ENCODE measurements at regions not wholly inside any gene's neighbourhood (a gene's known extent, or its start where the extent isn't known, plus 50 kb on each side); places are given as distances from the start of the nearest gene placed in this dataset.

DNA sequence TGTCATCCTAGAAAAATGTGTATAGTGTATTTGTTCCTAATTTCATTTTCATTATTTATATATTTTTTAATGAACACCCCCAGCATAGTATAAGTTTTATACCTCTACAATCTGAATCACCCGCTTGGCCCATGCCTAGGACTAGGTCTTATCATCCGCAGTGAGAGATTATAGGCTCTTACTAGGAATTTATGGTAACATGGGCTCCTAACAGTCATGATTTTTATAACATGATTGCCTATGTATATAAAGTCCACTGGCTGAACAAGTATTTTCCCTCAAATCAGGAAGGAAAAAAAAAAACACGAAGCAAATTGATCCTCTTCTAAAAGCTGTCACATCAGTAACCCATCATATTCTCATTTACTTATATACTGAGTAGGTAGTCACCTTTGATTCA, 666.1 kb upstream of the NRXN1 start:
- DNase-seq (ENCODE audit: low spot score) = no peak
- TF ChIP-seq, protein P1, sequence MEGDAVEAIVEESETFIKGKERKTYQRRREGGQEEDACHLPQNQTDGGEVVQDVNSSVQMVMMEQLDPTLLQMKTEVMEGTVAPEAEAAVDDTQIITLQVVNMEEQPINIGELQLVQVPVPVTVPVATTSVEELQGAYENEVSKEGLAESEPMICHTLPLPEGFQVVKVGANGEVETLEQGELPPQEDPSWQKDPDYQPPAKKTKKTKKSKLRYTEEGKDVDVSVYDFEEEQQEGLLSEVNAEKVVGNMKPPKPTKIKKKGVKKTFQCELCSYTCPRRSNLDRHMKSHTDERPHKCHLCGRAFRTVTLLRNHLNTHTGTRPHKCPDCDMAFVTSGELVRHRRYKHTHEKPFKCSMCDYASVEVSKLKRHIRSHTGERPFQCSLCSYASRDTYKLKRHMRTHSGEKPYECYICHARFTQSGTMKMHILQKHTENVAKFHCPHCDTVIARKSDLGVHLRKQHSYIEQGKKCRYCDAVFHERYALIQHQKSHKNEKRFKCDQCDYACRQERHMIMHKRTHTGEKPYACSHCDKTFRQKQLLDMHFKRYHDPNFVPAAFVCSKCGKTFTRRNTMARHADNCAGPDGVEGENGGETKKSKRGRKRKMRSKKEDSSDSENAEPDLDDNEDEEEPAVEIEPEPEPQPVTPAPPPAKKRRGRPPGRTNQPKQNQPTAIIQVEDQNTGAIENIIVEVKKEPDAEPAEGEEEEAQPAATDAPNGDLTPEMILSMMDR (IDR thresholded peaks at IDR 0.05; ENCODE audit: borderline replicate concordance, control extremely low read depth, extremely low read depth, insufficient read depth, missing control alignments) = no peak
- in situ Hi-C loops (cut with MboI; ENCODE audit: low sequenced_read_pairs, unreplicated experiment) = no loop called here

DNA sequence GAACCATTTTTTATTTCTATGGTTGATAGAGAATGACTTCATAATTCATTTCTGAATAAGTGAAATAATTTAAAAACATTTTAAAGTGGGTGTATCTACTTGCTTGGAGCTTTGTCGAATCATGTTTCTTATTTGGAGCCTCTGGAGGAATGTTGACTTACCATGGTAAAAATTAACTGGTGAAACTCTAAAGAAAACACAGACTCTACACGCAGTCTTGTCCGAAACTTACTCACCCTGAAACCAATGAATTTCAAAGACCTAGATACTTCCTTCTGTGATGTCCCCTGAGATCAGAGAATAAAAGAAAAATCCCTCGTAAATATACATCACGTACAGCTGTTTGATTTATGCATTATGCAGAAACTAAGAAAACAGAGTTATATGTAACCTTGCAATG, 665.2 kb upstream of the NRXN1 start:
- in situ Hi-C loops (cut with MboI; ENCODE audit: low sequenced_read_pairs, unreplicated experiment) = no loop called here
- TF ChIP-seq, protein P1 (IDR thresholded peaks at IDR 0.05; ENCODE audit: borderline replicate concordance, control extremely low read depth, extremely low read depth, insufficient read depth, missing control alignments) = no peak
- no peak for DNase-seq (ENCODE audit: low spot score)

GRCh38 chr2:51695531-51695930, 663.6 kb upstream of the NRXN1 start:
- in situ Hi-C loops (cut with MboI; ENCODE audit: low sequenced_read_pairs, unreplicated experiment) = no loop called here
- TF ChIP-seq, protein P1 (IDR thresholded peaks at IDR 0.05; ENCODE audit: borderline replicate concordance, control extremely low read depth, extremely low read depth, insufficient read depth, missing control alignments) = no peak
- DNase-seq (ENCODE audit: low spot score) = no peak

GRCh38 chr2:51693640-51694039, 661.7 kb upstream of the NRXN1 start:
- TF ChIP-seq, protein P1 (IDR thresholded peaks at IDR 0.05; ENCODE audit: borderline replicate concordance, control extremely low read depth, extremely low read depth, insufficient read depth, missing control alignments) = no peak
- in situ Hi-C loops (cut with MboI; ENCODE audit: low sequenced_read_pairs, unreplicated experiment) = no loop called here
- no peak for DNase-seq (ENCODE audit: low spot score)

DNA sequence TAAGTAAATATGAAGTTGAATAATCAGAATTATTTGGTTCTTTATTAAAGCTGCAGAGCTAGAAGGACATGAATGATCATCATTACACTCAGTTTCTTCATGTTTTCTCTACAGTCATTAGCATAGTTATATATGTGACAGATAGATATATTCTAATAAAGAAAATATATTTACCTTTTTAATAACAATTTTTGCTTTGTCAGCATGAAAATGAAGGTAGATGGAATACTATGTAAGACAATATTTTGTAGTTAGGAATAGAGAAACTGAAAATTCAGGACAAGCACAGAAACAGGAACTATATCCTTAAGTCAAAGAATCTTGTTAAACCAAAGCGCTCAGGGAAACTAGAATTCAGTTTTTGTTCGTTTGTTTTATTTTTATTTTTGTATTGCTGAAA, 649.9 kb upstream of the NRXN1 start:
- DNase-seq (ENCODE audit: low spot score) = no peak
- TF ChIP-seq, protein P1 (IDR thresholded peaks at IDR 0.05; ENCODE audit: borderline replicate concordance, control extremely low read depth, extremely low read depth, insufficient read depth, missing control alignments) = no peak
- in situ Hi-C loops (cut with MboI; ENCODE audit: low sequenced_read_pairs, unreplicated experiment) = no loop called here

DNA sequence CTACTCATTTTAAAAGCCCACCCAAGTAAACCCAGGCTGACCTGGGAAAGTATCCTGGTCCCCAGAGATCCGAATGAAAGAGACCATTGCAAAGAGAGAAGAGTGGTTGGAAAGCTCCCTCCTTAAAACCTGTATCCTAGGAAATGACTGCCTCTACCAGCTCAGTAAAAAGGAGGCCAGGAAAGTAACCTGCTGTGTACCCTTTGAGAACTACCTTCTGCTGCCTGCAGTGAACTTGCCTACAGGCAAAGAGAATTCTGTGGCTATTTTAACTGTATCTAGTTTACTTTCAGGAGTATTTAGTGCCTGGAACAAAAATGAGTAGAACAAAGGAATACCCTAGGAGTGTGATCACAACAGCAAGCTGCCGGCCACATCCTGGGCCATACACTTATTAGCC, 641.7 kb upstream of the NRXN1 start:
- no peak for DNase-seq (ENCODE audit: low spot score)
- in situ Hi-C loops (cut with MboI; ENCODE audit: low sequenced_read_pairs, unreplicated experiment) = no loop called here
- TF ChIP-seq, protein P1 (IDR thresholded peaks at IDR 0.05; ENCODE audit: borderline replicate concordance, control extremely low read depth, extremely low read depth, insufficient read depth, missing control alignments) = no peak

DNA sequence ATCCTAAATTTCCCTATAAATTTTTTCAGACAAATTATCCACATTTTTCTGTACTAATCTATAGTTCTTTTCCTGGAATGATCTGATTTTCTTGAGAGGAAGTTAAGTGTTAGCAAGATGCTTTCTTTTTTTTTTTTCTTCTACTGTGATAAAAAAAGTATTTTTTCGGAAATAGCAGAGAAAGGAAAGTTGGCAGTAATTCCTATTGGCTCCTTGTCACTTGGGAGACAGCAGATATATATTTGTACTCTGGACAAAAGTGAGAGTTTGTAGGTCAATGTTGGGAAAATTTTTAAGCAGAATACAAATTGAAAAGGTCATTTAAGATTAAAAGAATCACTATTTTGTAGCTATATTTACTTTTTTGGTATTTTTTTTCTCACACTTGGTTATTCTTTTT, 635.7 kb upstream of the NRXN1 start:
- TF ChIP-seq, protein P1 (IDR thresholded peaks at IDR 0.05; ENCODE audit: borderline replicate concordance, control extremely low read depth, extremely low read depth, insufficient read depth, missing control alignments) = no peak
- DNase-seq (ENCODE audit: low spot score) = no peak
- in situ Hi-C loops (cut with MboI; ENCODE audit: low sequenced_read_pairs, unreplicated experiment) = no loop called here
